ENCODE measurements at regions not wholly inside any gene's neighbourhood (a gene's known extent, or its start where the extent isn't known, plus 50 kb on each side); places are given as distances from the start of the nearest gene placed in this dataset.

GRCh38 chr4:179110816-179111215, 1668.6 kb upstream of the AGA start:
- DNase-seq (ENCODE audit: low read depth, low spot score), result peak; percentile 91
- no peak for TF ChIP-seq CTCF (IDR thresholded peaks at IDR 0.05; ENCODE audit: low read depth, low read length)
- no peak overlapping the region for H3K4me3 ChIP-seq (ENCODE audit: low read depth, low read length)
- in situ Hi-C loops (cut with HindIII; ENCODE audit: low sequenced_read_pairs), result no loop called here

- H3K4me3 ChIP-seq (ENCODE audit: low read depth, low read length), result no peak overlapping the region
- no peak for TF ChIP-seq CTCF (IDR thresholded peaks at IDR 0.05; ENCODE audit: low read depth, low read length)
- DNase-seq (ENCODE audit: low read depth, low spot score), result no peak
- in situ Hi-C loops (cut with HindIII; ENCODE audit: low sequenced_read_pairs), result no loop called here
Measured at GRCh38 chr4:179112441-179113170, 1670.4 kb upstream of the AGA start.

- DNase-seq (ENCODE audit: low read depth, low spot score), result no peak
- H3K4me3 ChIP-seq (ENCODE audit: low read depth, low read length), result no peak overlapping the region
- in situ Hi-C loops (cut with HindIII; ENCODE audit: low sequenced_read_pairs), result no loop called here
- no peak for TF ChIP-seq CTCF (IDR thresholded peaks at IDR 0.05; ENCODE audit: low read depth, low read length)
Measured at GRCh38 chr4:179114615-179115014, 1672.4 kb upstream of the AGA start.

GRCh38 chr4:179116011-179116410, 1673.8 kb upstream of the AGA start:
- peak; percentile 78 for DNase-seq (ENCODE audit: low read depth, low spot score)
- in situ Hi-C loops (cut with HindIII; ENCODE audit: low sequenced_read_pairs), result no loop called here
- H3K4me3 ChIP-seq (ENCODE audit: low read depth, low read length), result no peak overlapping the region
- TF ChIP-seq CTCF (IDR thresholded peaks at IDR 0.05; ENCODE audit: low read depth, low read length), result no peak

- in situ Hi-C loops (cut with HindIII; ENCODE audit: low sequenced_read_pairs), result no loop called here
- H3K4me3 ChIP-seq (ENCODE audit: low read depth, low read length), result no peak overlapping the region
- no peak for DNase-seq (ENCODE audit: low read depth, low spot score)
- no peak for TF ChIP-seq CTCF (IDR thresholded peaks at IDR 0.05; ENCODE audit: low read depth, low read length)
Measured at GRCh38 chr4:179116581-179116980, 1674.3 kb upstream of the AGA start.

GRCh38 chr4:179123084-179123483, 1680.8 kb upstream of the AGA start:
- no peak overlapping the region for H3K4me3 ChIP-seq (ENCODE audit: low read depth, low read length)
- no peak for TF ChIP-seq CTCF (IDR thresholded peaks at IDR 0.05; ENCODE audit: low read depth, low read length)
- DNase-seq (ENCODE audit: low read depth, low spot score), result no peak
- in situ Hi-C loops (cut with HindIII; ENCODE audit: low sequenced_read_pairs), result no loop called here

All from astrocyte of the spinal cord (primary cell).